Activated naive CD8-positive, alpha-beta T cell treated with anti-CD3 and anti-CD28 coated beads, Interleukin-2, amount 10 ng/mL, durations not matched to agents 7 days and 5 days (primary cell): ENCODE measurements at regions not wholly inside any gene's neighbourhood (a gene's known extent, or its start where the extent isn't known, plus 50 kb on each side); places are given as distances from the start of the nearest gene placed in this dataset.

Experiments used
- ATAC-seq: fragments of 150-1000 bp; cut with Tn5 transposase; one replicate; pipeline ENCODE4 v1.10.0; 2021; ENCODE audit warnings: low read depth, moderate library complexity
- POLR2A ChIA-PET: fragments of 350-600 bp; sonication (Branson Sonifier 250); formaldehyde crosslinking; loops from one replicate; lab custom pipeline; 2021; ENCODE audit warnings: antibody characterized with exemption; lab: Charles Lee
- DNase-seq: peaks from one replicate; pipeline ENCODE4 v3.0.0; 2021
- H3K27ac Mint-ChIP-seq: one replicate; pipeline ENCODE4 v1.8.0; 2022; ENCODE audit warnings: mild to moderate bottlenecking, mixed read lengths
- H3K27me3 Mint-ChIP-seq: one replicate; pipeline ENCODE4 v1.8.0; 2022; ENCODE audit warnings: mild to moderate bottlenecking, moderate library complexity, mixed read lengths
- H3K36me3 Mint-ChIP-seq: one replicate; pipeline ENCODE4 v1.8.0; 2021; ENCODE audit warnings: mild to moderate bottlenecking, mixed read lengths
- H3K4me1 Mint-ChIP-seq: one replicate; pipeline ENCODE4 v1.8.0; 2021; ENCODE audit warnings: mixed read lengths
- H3K4me3 Mint-ChIP-seq: one replicate; pipeline ENCODE4 v1.8.0; 2022; ENCODE audit warnings: mild to moderate bottlenecking, moderate library complexity, mixed read lengths
- H3K9me3 Mint-ChIP-seq: one replicate; pipeline ENCODE4 v1.8.0; 2021; ENCODE audit warnings: mixed read lengths

DNA sequence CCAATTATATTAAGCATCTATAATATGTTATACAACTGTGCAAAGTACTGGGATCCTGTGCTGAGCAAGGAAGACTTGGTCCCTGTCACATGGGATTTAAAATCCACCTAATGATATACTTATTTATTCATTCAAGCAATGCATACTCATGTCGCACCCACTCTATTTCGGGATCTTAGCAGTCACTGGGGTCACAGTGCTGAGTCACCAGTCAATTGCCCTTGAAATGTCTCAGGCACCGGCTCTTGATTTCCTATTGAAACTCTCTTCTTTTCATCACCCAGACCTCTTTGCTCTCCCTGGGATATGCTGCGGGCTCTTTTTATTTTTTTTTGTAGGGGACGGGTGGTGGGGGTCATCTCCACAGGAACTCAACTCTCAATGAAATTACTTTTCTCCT lies 194.5 kb upstream of the GAP43 start:
- no peaks in the 10 kb centered on the region for H3K4me1 Mint-ChIP-seq
- no peaks in the 10 kb centered on the region for H3K9me3 Mint-ChIP-seq
- no peak overlapping the region for H3K4me3 Mint-ChIP-seq
- ATAC-seq (no peak), DNase-seq (no peak)
- POLR2A ChIA-PET, result no interaction called here
- H3K36me3 Mint-ChIP-seq, result no peaks in the 10 kb centered on the region
- H3K27ac Mint-ChIP-seq, result no peak overlapping the region
- no peaks in the 10 kb centered on the region for H3K27me3 Mint-ChIP-seq

DNA sequence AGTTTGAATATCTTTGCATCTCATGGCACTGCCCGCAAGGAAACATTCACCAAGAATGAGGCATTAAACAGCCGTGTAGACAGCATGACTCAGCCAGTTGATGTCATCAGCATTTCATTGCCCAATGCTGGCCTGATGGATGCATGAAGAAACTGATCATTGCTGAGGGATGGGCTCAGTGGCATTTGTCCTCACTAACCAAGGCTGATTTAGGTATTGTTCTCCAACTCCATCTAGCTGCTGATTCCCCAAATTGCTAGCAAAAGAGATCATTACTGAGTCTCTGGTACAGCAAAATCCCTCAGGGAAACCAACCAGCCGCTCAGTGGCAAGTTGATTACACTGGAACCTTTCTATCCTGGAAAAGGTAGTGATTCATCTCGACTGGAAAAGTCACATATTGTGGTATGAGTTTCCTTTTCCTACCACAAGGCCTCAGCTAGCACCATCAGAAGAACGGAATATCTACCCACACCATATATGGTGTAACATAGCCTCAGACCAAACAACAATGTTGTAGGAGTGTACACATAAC lies 186.5 kb upstream of the GAP43 start:
- Mint-ChIP-seq H3K4me1 (no peaks in the 10 kb centered on the region), H3K27me3 (no peaks in the 10 kb centered on the region), H3K4me3 (no peak overlapping the region), H3K36me3 (no peaks in the 10 kb centered on the region), H3K27ac (no peak overlapping the region), H3K9me3 (no peaks in the 10 kb centered on the region)
- POLR2A ChIA-PET, result no interaction called here
- ATAC-seq (no peak), DNase-seq (no peak)

DNA sequence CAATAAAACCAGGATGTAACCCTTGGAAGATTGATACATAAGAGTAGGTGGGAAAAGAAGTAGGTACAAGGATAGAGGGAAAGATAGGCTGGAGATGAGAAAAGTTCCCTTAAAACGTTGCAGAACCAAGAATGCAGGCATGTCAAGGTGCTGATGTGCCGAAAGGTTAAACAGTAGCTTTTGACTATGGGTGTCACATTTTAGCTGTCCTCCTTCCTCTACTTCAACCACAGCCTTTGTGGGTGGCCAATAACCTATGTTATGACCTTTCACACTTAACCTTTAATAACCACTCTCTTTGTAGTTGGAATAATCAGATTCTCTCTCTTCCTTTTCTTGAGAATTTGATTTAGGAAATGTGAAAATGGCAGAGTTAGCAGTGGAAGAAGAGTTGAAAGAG lies 184.5 kb upstream of the GAP43 start:
- Mint-ChIP-seq H3K36me3 (no peaks in the 10 kb centered on the region), H3K9me3 (no peaks in the 10 kb centered on the region), H3K4me1 (no peaks in the 10 kb centered on the region), H3K27me3 (no peaks in the 10 kb centered on the region), H3K4me3 (no peak overlapping the region), H3K27ac (no peak overlapping the region)
- DNase-seq (no peak), ATAC-seq (no peak)
- POLR2A ChIA-PET, result no interaction called here

DNA sequence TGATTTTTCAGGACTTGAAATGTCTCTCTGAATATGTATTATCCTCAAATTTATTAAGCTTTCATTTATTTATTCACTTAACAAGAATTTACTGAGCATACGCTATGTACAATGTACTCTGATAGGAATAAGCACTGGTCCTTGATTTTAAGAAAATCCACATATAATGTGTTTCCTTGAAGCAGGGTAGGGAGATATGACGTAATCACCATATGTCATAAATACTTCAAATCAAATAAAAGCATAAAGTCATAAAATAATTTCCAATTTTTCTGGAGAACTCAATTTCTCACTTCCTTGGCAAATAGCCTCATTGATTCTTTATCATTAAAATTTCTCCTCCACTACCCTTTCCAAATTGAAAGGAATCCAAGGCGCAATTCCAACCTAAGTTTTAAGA lies 177.8 kb upstream of the GAP43 start:
- Mint-ChIP-seq H3K27ac (no peak overlapping the region), H3K4me3 (no peak overlapping the region), H3K9me3 (no peaks in the 10 kb centered on the region), H3K36me3 (no peaks in the 10 kb centered on the region), H3K27me3 (no peaks in the 10 kb centered on the region), H3K4me1 (no peaks in the 10 kb centered on the region)
- ATAC-seq (no peak), DNase-seq (no peak)
- POLR2A ChIA-PET, result no interaction called here

DNA sequence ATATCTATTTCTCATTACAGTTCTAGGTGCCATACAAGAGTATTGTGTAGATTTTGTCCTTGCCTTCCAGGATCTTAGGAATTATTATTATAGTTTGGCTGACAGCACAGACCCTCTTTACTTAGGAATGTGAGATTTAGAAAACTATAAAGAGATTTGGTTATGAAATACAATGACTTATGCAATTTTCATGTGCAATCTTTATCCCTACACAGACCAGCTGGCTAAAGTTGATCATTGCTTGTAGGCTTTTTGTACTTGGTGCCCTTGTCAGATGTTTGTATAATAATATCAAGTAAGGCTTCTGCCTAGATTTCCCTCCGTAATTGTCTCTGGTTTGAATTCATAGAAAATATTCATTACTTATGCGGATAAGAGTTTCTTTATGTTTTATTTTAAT lies 174.5 kb upstream of the GAP43 start:
- POLR2A ChIA-PET, result no interaction called here
- Mint-ChIP-seq H3K27ac (no peak overlapping the region), H3K4me3 (no peak overlapping the region), H3K36me3 (no peaks in the 10 kb centered on the region), H3K9me3 (no peaks in the 10 kb centered on the region), H3K4me1 (no peaks in the 10 kb centered on the region), H3K27me3 (no peaks in the 10 kb centered on the region)
- ATAC-seq (no peak), DNase-seq (no peak)

DNA sequence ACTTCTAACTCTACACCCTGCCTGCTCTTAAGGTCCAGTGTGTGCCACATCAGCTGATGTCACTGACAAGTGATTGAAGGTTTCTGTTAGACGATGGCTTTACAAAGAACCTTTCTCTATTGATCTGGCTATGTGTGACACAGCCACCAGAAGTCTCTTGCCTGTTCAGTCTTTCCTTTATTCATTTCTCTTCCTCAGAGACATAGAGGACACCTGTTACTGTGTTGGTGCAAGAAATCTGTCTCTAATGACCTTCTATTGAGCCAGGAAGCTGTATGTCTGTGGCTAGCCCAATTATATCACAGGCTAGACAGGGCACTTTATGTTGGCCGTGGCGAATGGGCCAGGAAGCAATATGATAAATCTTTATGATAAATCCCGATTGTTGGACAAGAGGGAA lies 173.3 kb upstream of the GAP43 start:
- no peak for ATAC-seq
- Mint-ChIP-seq H3K27ac (no peak overlapping the region), H3K27me3 (no peaks in the 10 kb centered on the region), H3K4me1 (no peaks in the 10 kb centered on the region), H3K4me3 (no peak overlapping the region), H3K36me3 (no peaks in the 10 kb centered on the region), H3K9me3 (no peaks in the 10 kb centered on the region)
- POLR2A ChIA-PET, result no interaction called here
- DNase-seq, result no peak

DNA sequence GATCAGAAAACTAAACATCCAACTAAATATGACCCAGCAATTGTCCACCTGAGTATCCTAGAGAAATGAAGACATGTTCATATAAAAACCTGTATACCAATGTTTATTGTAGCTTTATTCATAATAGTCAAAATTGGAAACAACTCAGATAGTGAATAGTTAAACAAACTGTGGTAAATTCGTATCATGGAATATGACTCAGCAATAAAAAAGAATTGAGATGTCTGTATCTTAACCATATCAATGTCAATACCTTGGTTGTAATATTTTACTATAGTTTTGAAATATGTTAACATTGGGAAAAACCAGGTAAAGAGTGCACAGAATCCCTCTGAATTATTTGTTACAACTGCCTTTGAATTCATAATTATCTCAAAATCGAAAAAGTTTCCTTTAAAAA lies 159.3 kb upstream of the GAP43 start:
- Mint-ChIP-seq H3K36me3 (no peaks in the 10 kb centered on the region), H3K4me3 (no peak overlapping the region), H3K27ac (no peak overlapping the region), H3K27me3 (peaks cover 4% of the 10 kb centered on the region), H3K9me3 (no peaks in the 10 kb centered on the region), H3K4me1 (no peaks in the 10 kb centered on the region)
- ATAC-seq (no peak), DNase-seq (no peak)
- POLR2A ChIA-PET, result no interaction called here

DNA sequence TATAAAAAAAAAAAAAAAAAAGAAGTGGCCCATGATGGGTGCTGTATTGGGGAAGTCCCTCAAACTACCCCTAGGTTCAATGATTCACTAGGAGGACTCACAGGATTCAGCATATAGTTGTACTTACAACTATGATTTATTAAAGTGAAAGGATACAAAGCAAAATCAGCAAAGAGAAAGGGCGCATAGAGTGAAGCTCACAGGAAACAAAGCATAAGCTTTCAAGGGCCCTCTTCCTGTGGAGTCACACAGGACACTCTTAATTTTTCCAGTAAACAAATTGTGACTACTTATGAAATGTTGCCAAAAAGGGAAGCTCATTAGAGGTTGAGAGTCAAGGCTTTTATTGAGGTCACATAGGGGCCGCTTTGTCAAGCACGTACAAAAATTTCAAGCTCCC lies 153.7 kb upstream of the GAP43 start:
- Mint-ChIP-seq H3K4me1 (no peaks in the 10 kb centered on the region), H3K27ac (no peak overlapping the region), H3K9me3 (no peaks in the 10 kb centered on the region), H3K36me3 (no peaks in the 10 kb centered on the region), H3K4me3 (no peak overlapping the region), H3K27me3 (peaks cover 12% of the 10 kb centered on the region)
- no peak for DNase-seq
- POLR2A ChIA-PET, result interaction anchor here (0.7 kb wide), 1 partner anchor 230 kb away, joined by 3 read pairs; no protein-coding TSS in a partner anchor
- ATAC-seq, result no peak

DNA sequence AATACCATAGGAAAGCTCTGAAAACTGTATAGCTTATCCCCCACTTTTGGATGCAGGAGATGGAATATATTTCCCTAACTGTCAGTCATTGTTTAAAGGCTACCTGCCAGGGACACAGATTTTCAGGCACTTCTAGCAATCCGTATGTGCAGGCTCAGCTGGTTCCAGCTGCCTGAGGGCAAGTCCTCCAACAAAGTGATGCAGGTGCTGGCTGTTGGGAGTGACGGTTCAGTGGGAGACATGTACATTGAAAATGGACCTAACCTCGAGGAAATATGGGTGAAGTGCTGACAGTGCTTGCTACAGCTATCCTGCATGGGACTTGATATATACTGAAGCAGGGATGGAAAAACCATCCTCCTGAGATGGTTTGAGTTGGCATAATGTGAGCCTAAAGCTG lies 153.1 kb upstream of the GAP43 start:
- no peak for ATAC-seq

DNA sequence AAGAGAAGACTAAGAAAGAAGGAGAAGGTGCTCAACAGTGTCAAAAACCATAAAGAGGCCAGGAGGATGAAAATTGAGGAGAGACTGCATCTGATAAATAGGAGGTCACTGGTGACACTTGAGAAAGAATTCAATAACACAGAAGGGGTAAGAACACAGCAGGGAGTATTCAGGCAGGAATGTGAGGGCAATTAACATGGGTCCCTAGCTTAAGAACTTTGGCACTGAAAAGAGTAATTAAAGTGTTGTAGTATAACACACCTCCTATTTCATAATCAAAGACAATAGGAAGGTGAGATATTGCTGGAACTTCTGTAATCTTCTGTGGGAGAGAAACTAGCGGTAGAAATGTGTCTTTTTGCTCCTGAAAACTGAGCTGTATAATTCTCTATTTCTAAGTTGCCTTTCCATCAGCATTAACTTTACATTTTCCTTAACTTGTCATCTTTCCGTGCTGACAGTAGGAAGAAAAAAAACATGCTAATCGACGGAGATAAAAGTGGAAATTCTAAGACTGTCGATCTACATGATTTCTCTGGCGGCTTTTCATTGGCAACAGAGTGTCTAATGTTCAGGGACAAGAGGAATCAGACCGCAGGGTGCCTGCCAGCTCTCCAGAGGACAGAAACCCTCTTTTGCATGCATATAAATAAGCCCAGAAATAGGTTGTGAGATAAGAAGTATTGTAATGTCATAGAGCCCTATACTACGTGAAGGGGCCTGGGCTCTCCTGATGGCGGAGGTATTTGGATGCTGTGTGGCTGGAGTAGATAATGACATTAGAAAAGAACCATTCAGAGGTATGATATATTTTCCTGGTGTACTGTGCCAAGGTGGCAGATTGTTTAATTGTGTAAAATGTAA lies 147.9 kb upstream of the GAP43 start:
- Mint-ChIP-seq H3K27ac (no peak overlapping the region), H3K9me3 (no peaks in the 10 kb centered on the region), H3K36me3 (no peaks in the 10 kb centered on the region), H3K4me3 (no peak overlapping the region), H3K4me1 (no peaks in the 10 kb centered on the region), H3K27me3 (peaks cover 13% of the 10 kb centered on the region)
- no peak for ATAC-seq
- POLR2A ChIA-PET, result no interaction called here
- no peak for DNase-seq

More for the DNA sequence above, 153.1 kb upstream of the GAP43 start:
- no peak for DNase-seq
- Mint-ChIP-seq H3K36me3 (no peaks in the 10 kb centered on the region), H3K4me3 (no peak overlapping the region), H3K4me1 (no peaks in the 10 kb centered on the region), H3K27me3 (peaks cover 12% of the 10 kb centered on the region), H3K27ac (no peak overlapping the region), H3K9me3 (no peaks in the 10 kb centered on the region)
- POLR2A ChIA-PET, result no interaction called here

DNA sequence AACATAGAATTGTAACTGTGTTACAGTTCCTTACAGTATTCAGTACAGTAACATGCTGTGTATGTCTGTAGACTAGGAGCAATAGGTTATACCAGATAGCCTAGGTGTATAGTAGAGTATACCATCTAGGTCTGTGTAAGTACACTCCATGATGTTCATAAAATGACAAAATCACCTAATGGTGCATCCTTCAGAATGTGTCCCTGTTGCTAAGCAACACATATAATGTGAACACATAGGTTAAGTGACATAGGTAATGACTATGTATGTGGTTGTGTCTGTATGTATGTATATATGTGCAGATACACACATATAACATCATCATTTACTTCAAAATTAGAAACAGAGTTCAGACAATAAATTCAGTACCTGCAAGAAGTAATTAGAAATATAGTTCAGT lies 146.8 kb upstream of the GAP43 start:
- DNase-seq (no peak), ATAC-seq (no peak)
- POLR2A ChIA-PET, result no interaction called here
- H3K4me1 Mint-ChIP-seq, result no peaks in the 10 kb centered on the region
- H3K36me3 Mint-ChIP-seq, result no peaks in the 10 kb centered on the region
- H3K27ac Mint-ChIP-seq, result no peak overlapping the region
- no peak overlapping the region for H3K4me3 Mint-ChIP-seq
- no peaks in the 10 kb centered on the region for H3K9me3 Mint-ChIP-seq
- peaks cover 7% of the 10 kb centered on the region for H3K27me3 Mint-ChIP-seq

DNA sequence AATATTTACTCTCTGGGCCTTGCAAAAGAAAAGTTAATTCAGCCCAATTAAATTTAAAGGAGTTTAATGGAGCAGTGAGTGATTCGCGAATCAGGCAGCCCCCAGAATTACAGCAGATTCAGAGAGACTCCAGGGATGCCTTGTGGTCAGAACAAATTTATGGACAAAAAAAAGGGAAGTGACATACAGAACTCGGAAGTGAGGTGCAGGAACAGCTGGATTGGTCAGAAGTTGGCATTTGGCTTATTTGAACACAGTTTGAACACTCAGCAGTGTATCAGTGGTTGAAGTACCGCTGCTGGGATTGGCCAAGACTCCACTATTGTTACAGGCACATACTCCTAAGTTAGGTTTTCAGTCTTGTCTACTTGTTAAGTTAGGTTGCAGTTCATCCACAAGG lies 145.0 kb upstream of the GAP43 start:
- ATAC-seq, result no peak
- no peaks in the 10 kb centered on the region for H3K36me3 Mint-ChIP-seq
- no peaks in the 10 kb centered on the region for H3K9me3 Mint-ChIP-seq
- POLR2A ChIA-PET, result no interaction called here
- no peak for DNase-seq
- no peaks in the 10 kb centered on the region for H3K4me1 Mint-ChIP-seq
- peaks cover 7% of the 10 kb centered on the region for H3K27me3 Mint-ChIP-seq
- no peak overlapping the region for H3K27ac Mint-ChIP-seq
- H3K4me3 Mint-ChIP-seq, result no peak overlapping the region

DNA sequence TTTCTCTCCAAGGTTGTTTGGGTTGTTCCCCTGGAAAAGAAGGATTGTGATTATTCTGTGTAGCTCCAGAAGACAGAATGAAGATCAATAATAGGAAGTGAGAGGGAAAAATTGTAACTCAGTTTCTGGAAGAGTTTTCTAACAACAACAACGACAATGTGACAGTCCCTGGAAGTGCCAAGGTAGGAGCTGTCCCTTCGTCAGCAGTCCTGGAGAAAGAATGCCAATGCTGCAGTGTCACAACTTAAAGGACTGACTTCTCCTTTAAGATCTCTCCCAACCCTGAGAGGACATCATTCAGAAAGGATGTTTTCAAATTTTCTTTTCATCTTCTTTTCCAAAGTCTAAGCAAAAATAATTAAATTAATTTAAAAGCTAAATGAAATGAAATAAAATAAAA lies 136.4 kb upstream of the GAP43 start:
- Mint-ChIP-seq H3K4me1 (no peaks in the 10 kb centered on the region), H3K27me3 (peaks cover 10% of the 10 kb centered on the region), H3K27ac (no peak overlapping the region), H3K9me3 (no peaks in the 10 kb centered on the region), H3K4me3 (no peak overlapping the region), H3K36me3 (no peaks in the 10 kb centered on the region)
- DNase-seq, result no peak
- no peak for ATAC-seq
- POLR2A ChIA-PET, result no interaction called here

DNA sequence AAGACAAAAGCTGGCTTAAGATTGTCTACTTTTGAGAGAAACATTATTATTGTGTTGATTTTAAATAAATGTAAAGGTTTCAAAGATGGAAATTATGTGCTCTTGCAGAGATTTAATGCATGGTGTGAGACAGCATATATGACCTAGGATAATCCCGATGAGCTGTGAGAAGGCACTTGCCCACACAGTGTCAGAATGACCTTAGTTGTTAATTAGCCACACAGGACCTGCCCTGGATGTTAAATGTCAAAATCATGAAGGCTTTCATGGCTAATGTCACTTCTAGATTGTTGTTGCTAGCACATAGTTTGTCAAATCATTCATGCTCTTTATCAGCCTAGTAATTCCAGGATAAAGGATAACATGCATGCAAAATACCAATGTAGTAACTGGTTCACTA lies 135.3 kb upstream of the GAP43 start:
- H3K27ac Mint-ChIP-seq, result no peak overlapping the region
- H3K4me3 Mint-ChIP-seq, result no peak overlapping the region
- DNase-seq (no peak), ATAC-seq (no peak)
- peaks cover 12% of the 10 kb centered on the region for H3K27me3 Mint-ChIP-seq
- H3K36me3 Mint-ChIP-seq, result no peaks in the 10 kb centered on the region
- POLR2A ChIA-PET, result no interaction called here
- no peaks in the 10 kb centered on the region for H3K9me3 Mint-ChIP-seq
- H3K4me1 Mint-ChIP-seq, result no peaks in the 10 kb centered on the region
